ENCODE measurements at regions not wholly inside any gene's neighbourhood (a gene's known extent, or its start where the extent isn't known, plus 50 kb on each side); places are given as distances from the start of the nearest gene placed in this dataset.

- Histone ChIP-seq H3K4me1 (ENCODE audit: control insufficient read depth, insufficient read depth, low read length) (no peaks in the 10 kb centered on the region), H3K27ac (ENCODE audit: extremely low read depth, low read depth, low read length) (no peak overlapping the region), H3K4me3 (ENCODE audit: low read depth, low read length) (no peak overlapping the region), H3K36me3 (ENCODE audit: control insufficient read depth in 2 of 2, insufficient read depth in 1 of 2, low read length in 2 of 2) (no peaks in the 10 kb centered on the region), H3K9me3 (ENCODE audit: control insufficient read depth, insufficient read depth, low read depth, low read length) (no peaks in the 10 kb centered on the region)
- ChIA-PET CTCF (no interaction called here), POLR2A (no interaction called here)
- no peak for TF ChIP-seq ZNF624 (tag by site-specific recombination; IDR thresholded peaks at IDR 0.05)
- TF ChIP-seq ZSCAN4 (tag by site-specific recombination; IDR thresholded peaks at IDR 0.05): no peak
- no peak for TF ChIP-seq BCL11B (tag by site-specific recombination; IDR thresholded peaks at IDR 0.05; ENCODE audit: low read depth)
- no peak for TF ChIP-seq ZNF585B (tag by site-specific recombination; IDR thresholded peaks at IDR 0.05)
- TF ChIP-seq ZNF169 (tag by site-specific recombination; IDR thresholded peaks at IDR 0.05): no peak
- TF ChIP-seq, protein P1, sequence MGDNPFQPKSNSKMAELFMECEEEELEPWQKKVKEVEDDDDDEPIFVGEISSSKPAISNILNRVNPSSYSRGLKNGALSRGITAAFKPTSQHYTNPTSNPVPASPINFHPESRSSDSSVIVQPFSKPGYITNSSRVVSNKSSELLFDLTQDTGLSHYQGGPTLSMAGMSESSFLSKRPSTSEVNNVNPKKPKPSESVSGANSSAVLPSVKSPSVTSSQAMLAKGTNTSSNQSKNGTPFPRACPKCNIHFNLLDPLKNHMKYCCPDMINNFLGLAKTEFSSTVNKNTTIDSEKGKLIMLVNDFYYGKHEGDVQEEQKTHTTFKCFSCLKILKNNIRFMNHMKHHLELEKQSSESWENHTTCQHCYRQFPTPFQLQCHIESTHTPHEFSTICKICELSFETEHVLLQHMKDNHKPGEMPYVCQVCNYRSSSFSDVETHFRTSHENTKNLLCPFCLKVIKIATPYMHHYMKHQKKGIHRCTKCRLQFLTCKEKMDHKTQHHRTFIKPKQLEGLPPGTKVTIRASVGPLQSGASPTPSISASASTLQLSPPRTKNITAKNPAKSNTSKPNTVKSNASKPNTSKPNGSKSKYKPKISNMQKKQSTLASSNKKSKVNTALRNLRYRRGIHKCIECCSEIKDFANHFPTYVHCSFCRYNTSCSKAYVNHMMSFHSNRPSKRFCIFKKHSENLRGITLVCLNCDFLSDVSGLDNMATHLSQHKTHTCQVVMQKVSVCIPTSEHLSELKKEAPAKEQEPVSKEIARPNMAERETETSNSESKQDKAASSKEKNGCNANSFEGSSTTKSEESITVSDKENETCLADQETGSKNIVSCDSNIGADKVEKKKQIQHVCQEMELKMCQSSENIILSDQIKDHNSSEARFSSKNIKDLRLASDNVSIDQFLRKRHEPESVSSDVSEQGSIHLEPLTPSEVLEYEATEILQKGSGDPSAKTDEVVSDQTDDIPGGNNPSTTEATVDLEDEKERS (tag by site-specific recombination; IDR thresholded peaks at IDR 0.05): no peak
- TF ChIP-seq, protein P2, sequence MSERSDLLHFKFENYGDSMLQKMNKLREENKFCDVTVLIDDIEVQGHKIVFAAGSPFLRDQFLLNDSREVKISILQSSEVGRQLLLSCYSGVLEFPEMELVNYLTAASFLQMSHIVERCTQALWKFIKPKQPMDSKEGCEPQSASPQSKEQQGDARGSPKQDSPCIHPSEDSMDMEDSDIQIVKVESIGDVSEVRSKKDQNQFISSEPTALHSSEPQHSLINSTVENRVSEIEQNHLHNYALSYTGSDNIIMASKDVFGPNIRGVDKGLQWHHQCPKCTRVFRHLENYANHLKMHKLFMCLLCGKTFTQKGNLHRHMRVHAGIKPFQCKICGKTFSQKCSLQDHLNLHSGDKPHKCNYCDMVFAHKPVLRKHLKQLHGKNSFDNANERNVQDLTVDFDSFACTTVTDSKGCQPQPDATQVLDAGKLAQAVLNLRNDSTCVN (tag by site-specific recombination; optimal IDR thresholded peaks at IDR 0.05): no peak
- TF ChIP-seq ZNF654 (tag by site-specific recombination; IDR thresholded peaks at IDR 0.05; ENCODE audit: low read depth): no peak
- TF ChIP-seq ZNF211 (tag by site-specific recombination; IDR thresholded peaks at IDR 0.05; ENCODE audit: low read depth): no peak
- TF ChIP-seq ZNF426 (tag by site-specific recombination; IDR thresholded peaks at IDR 0.05): no peak
- TF ChIP-seq PRDM6 (tag by site-specific recombination; IDR thresholded peaks at IDR 0.05): no peak
- TF ChIP-seq SCRT2 (tag by site-specific recombination; IDR thresholded peaks at IDR 0.05): no peak
- TF ChIP-seq ZNF433 (tag by site-specific recombination; IDR thresholded peaks at IDR 0.05; ENCODE audit: low read depth): no peak
- TF ChIP-seq ZNF571 (tag by site-specific recombination; IDR thresholded peaks at IDR 0.05): no peak
- TF ChIP-seq ZNF629 (tag by site-specific recombination; IDR thresholded peaks at IDR 0.05): no peak
- no peak for TF ChIP-seq ZNF626 (tag by site-specific recombination; IDR thresholded peaks at IDR 0.05)
- no peak for TF ChIP-seq ZNF561 (tag by site-specific recombination; IDR thresholded peaks at IDR 0.05; ENCODE audit: borderline replicate concordance)
- no peak for TF ChIP-seq ZFHX2 (tag by site-specific recombination; conservative IDR thresholded peaks at IDR 0.05)
- no peak for TF ChIP-seq ZNF350 (tag by site-specific recombination; IDR thresholded peaks at IDR 0.05)
- no peak for TF ChIP-seq ZNF660 (tag by site-specific recombination; IDR thresholded peaks at IDR 0.05)
Observed at GRCh38 chr14:83096092-83096491, 1562.4 kb upstream of the SEL1L start.

DNA sequence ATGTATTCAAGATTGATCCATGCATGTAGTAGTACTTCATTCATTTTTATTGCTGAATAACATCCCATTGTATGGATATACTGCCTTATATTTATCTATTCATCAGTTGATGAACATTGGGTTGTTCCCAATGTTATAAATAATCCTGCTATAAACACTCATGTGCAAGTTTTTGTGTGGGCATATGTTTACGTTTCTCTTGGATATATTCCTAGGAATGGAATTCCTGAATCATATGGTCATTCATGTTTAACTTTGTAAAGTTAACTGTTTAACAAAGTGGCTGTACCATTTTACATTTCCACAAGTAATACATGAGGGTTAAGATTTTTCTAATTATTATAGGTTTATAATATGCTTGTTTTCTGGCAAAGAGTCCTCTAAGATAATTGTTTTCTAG, 1568.2 kb upstream of the SEL1L start:
- Histone ChIP-seq H3K36me3 (ENCODE audit: control insufficient read depth in 2 of 2, insufficient read depth in 1 of 2, low read length in 2 of 2) (no peaks in the 10 kb centered on the region), H3K27ac (ENCODE audit: extremely low read depth, low read depth, low read length) (no peak overlapping the region), H3K9me3 (ENCODE audit: control insufficient read depth, insufficient read depth, low read depth, low read length) (no peaks in the 10 kb centered on the region), H3K4me1 (ENCODE audit: control insufficient read depth, insufficient read depth, low read length) (no peaks in the 10 kb centered on the region), H3K4me3 (ENCODE audit: low read depth, low read length) (no peak overlapping the region)
- CTCF ChIA-PET: no interaction called here
- TF ChIP-seq MZF1 (tag by site-specific recombination; IDR thresholded peaks at IDR 0.05; ENCODE audit: borderline replicate concordance): no peak
- TF ChIP-seq, protein P3, sequence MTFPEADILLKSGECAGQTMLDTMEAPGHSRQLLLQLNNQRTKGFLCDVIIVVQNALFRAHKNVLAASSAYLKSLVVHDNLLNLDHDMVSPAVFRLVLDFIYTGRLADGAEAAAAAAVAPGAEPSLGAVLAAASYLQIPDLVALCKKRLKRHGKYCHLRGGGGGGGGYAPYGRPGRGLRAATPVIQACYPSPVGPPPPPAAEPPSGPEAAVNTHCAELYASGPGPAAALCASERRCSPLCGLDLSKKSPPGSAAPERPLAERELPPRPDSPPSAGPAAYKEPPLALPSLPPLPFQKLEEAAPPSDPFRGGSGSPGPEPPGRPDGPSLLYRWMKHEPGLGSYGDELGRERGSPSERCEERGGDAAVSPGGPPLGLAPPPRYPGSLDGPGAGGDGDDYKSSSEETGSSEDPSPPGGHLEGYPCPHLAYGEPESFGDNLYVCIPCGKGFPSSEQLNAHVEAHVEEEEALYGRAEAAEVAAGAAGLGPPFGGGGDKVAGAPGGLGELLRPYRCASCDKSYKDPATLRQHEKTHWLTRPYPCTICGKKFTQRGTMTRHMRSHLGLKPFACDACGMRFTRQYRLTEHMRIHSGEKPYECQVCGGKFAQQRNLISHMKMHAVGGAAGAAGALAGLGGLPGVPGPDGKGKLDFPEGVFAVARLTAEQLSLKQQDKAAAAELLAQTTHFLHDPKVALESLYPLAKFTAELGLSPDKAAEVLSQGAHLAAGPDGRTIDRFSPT (tag by site-specific recombination; IDR thresholded peaks at IDR 0.05): no peak
- no peak for TF ChIP-seq ZNF664 (tag by site-specific recombination; IDR thresholded peaks at IDR 0.05)
- TF ChIP-seq ZNF23 (tag by site-specific recombination; IDR thresholded peaks at IDR 0.05; ENCODE audit: borderline replicate concordance): no peak
- TF ChIP-seq ZNF19 (tag by site-specific recombination; IDR thresholded peaks at IDR 0.05; ENCODE audit: low read depth): no peak
- POLR2A ChIA-PET: no interaction called here
